Neural cell (in vitro differentiated cells): ENCODE measurements at regions not wholly inside any gene's neighbourhood (a gene's known extent, or its start where the extent isn't known, plus 50 kb on each side); places are given as distances from the start of the nearest gene placed in this dataset.

ENCODE experiments used
- H2AFZ ChIP-seq: fragments of 200-600, 300-800 bp; sonication (generic), shearing (Covaris generic); 2 replicates; pipeline ENCODE4 v1.6.0; 2014; ENCODE audit warnings: low read depth, mild to moderate bottlenecking, antibody characterized with exemption, low read length, moderate library complexity
- H3F3A ChIP-seq: fragments of 200-600 bp; shearing (Covaris generic); 2 replicates; pipeline ENCODE4 v1.6.1; 2016; ENCODE audit warnings: mild to moderate bottlenecking, moderate library complexity, mixed read lengths, antibody characterized with exemption, low read length; ENCODE audit not compliant: insufficient read depth, poor library complexity, severe bottlenecking
- H3K27ac ChIP-seq: fragments of 200-600, 300-800 bp; sonication (generic), shearing (Covaris generic); 2 replicates; pipeline ENCODE4 v1.5.1; 2014; ENCODE audit warnings: mild to moderate bottlenecking, low read length, moderate library complexity
- H3K27me3 ChIP-seq: fragments of 300-800, 200-600 bp; sonication (generic), shearing (Covaris generic); 2 replicates; pipeline ENCODE4 v1.6.0; 2014; ENCODE audit warnings: mild to moderate bottlenecking, low read depth, low read length, moderate library complexity; ENCODE audit not compliant: insufficient read depth
- H3K36me3 ChIP-seq: fragments of 300-800, 200-600 bp; sonication (generic), shearing (Covaris generic); 2 replicates; pipeline ENCODE4 v1.5.1; 2014; ENCODE audit warnings: mild to moderate bottlenecking, antibody characterized with exemption, low read length, moderate library complexity; ENCODE audit not compliant: insufficient read depth
- H3K4me2 ChIP-seq: fragments of 300-800, 200-600 bp; sonication (generic), shearing (Covaris generic); 2 replicates; pipeline ENCODE4 v1.6.0; 2014; ENCODE audit warnings: mild to moderate bottlenecking, low read length
- H3K4me3 ChIP-seq: fragments of 300-800, 200-600 bp; sonication (generic), shearing (Covaris generic); 2 replicates; pipeline ENCODE4 v1.5.1; 2014; ENCODE audit warnings: mild to moderate bottlenecking, low read length, moderate library complexity
- H3K79me2 ChIP-seq: fragments of 200-600 bp; shearing (Covaris generic); replicated peaks from 2 replicates; pipeline ENCODE4 v1.6.0; 2014; ENCODE audit warnings: mild to moderate bottlenecking, low read length, moderate library complexity; ENCODE audit not compliant: insufficient read depth
- H3K9ac ChIP-seq: fragments of 300-800, 200-600 bp; sonication (generic), shearing (Covaris generic); 2 replicates; pipeline ENCODE4 v1.6.1; 2016; ENCODE audit warnings: mild to moderate bottlenecking, low read length, mixed read lengths
- H3K9me2 ChIP-seq: fragments of 200-600 bp; shearing (Covaris generic); 2 replicates; pipeline ENCODE4 v1.6.1; 2016; ENCODE audit warnings: mild to moderate bottlenecking, low read length, mixed read lengths; ENCODE audit not compliant: insufficient read depth
- H3K9me3 ChIP-seq: fragments of 200-600, 300-800 bp; sonication (generic), shearing (Covaris generic); 2 replicates; pipeline ENCODE4 v1.6.1; 2016; ENCODE audit warnings: mild to moderate bottlenecking, mixed run types, low read length, moderate library complexity, mixed read lengths
- H4K20me1 ChIP-seq: fragments of 200-600 bp; shearing (Covaris generic); 2 replicates; pipeline ENCODE4 v1.6.1; 2016; ENCODE audit warnings: mild to moderate bottlenecking, mixed run types; ENCODE audit not compliant: insufficient read depth
- CTCF ChIP-seq: fragments of 450-650 bp; IDR thresholded peaks from 2 replicates; pipeline ENCODE4 v1.5.1; 2014; ENCODE audit warnings: antibody characterized with exemption, mild to moderate bottlenecking, moderate library complexity; ENCODE audit not compliant: poor library complexity, severe bottlenecking
- EP300 ChIP-seq: fragments of 450-650 bp; conservative IDR thresholded peaks from 2 replicates; pipeline ENCODE4 v1.6.1; 2014; ENCODE audit warnings: antibody characterized with exemption, mild to moderate bottlenecking, moderate library complexity; ENCODE audit not compliant: poor library complexity, severe bottlenecking
- EZH2 ChIP-seq: fragments of 200-600, 300-800 bp; shearing (Covaris generic), sonication (generic); IDR thresholded peaks from 2 replicates; pipeline ENCODE4 v1.6.1; 2014; ENCODE audit warnings: antibody characterized with exemption, low read length, borderline replicate concordance, mild to moderate bottlenecking; ENCODE audit not compliant: insufficient read depth, poor library complexity, severe bottlenecking
- MXI1 ChIP-seq: fragments of 450-650 bp; conservative IDR thresholded peaks from 2 replicates; pipeline ENCODE4 v1.6.1; 2014; ENCODE audit warnings: antibody characterized with exemption, mild to moderate bottlenecking; ENCODE audit not compliant: poor library complexity, severe bottlenecking
- POLR2AphosphoS5 ChIP-seq: IDR thresholded peaks from 2 replicates; pipeline ENCODE4 v1.6.1; 2012
- RAD21 ChIP-seq: fragments of 450-650 bp; conservative IDR thresholded peaks from 2 replicates; pipeline ENCODE4 v1.6.1; 2014; ENCODE audit warnings: antibody characterized with exemption, mild to moderate bottlenecking, moderate library complexity
- REST ChIP-seq: IDR thresholded peaks from 2 replicates; pipeline ENCODE4 v1.6.1; 2012; ENCODE audit warnings: borderline replicate concordance
- SMC3 ChIP-seq: fragments of 450-650 bp; conservative IDR thresholded peaks from 2 replicates; pipeline ENCODE4 v1.6.1; 2014; ENCODE audit warnings: antibody characterized with exemption, mild to moderate bottlenecking, moderate library complexity; ENCODE audit not compliant: poor library complexity
- TAF1 ChIP-seq: IDR thresholded peaks from 2 replicates; pipeline ENCODE4 v1.6.1; 2012; ENCODE audit warnings: low read depth

- Histone ChIP-seq H3F3A (no peaks in the 10 kb centered on the region), H2AFZ (no peak overlapping the region), H3K9me2 (no peaks in the 10 kb centered on the region), H3K4me3 (no peak overlapping the region), H4K20me1 (no peaks in the 10 kb centered on the region), H3K4me2 (no peak overlapping the region), H3K27ac (no peak overlapping the region), H3K36me3 (no peaks in the 10 kb centered on the region), H3K9me3 (no peaks in the 10 kb centered on the region), H3K9ac (no peak overlapping the region), H3K27me3 (no peaks in the 10 kb centered on the region), H3K79me2 (no peaks in the 10 kb centered on the region)
- TF ChIP-seq EZH2, result no peak
- TF ChIP-seq MXI1, result no peak
- no peak for TF ChIP-seq TAF1
- TF ChIP-seq REST, result no peak
- no peak for TF ChIP-seq CTCF
- TF ChIP-seq POLR2AphosphoS5, result no peak
- TF ChIP-seq SMC3, result no peak
- TF ChIP-seq EP300, result no peak
- no peak for TF ChIP-seq RAD21
These were observed 50.2 kb upstream of the TP53I11 start for GRCh38 chr11:45000918-45001317.

GRCh38 chr11:45001466-45002165, 50.9 kb upstream of the TP53I11 start:
- no peaks in the 10 kb centered on the region for H3K9me2 ChIP-seq
- no peak for TF ChIP-seq POLR2AphosphoS5
- H3K79me2 ChIP-seq, result no peaks in the 10 kb centered on the region

GRCh38 chr11:45005106-45005505, 54.4 kb upstream of the TP53I11 start:
- Histone ChIP-seq H2AFZ (no peak overlapping the region), H3K79me2 (no peaks in the 10 kb centered on the region), H3K36me3 (no peaks in the 10 kb centered on the region), H4K20me1 (no peaks in the 10 kb centered on the region), H3K4me2 (no peak overlapping the region), H3K4me3 (no peak overlapping the region), H3K27me3 (no peaks in the 10 kb centered on the region), H3K9me3 (no peaks in the 10 kb centered on the region), H3K27ac (no peak overlapping the region), H3F3A (no peaks in the 10 kb centered on the region), H3K9me2 (no peaks in the 10 kb centered on the region), H3K9ac (no peak overlapping the region)
- TF ChIP-seq EZH2, result no peak
- no peak for TF ChIP-seq CTCF
- no peak for TF ChIP-seq EP300
- TF ChIP-seq RAD21, result no peak
- no peak for TF ChIP-seq SMC3
- TF ChIP-seq MXI1, result no peak
- TF ChIP-seq POLR2AphosphoS5, result no peak
- TF ChIP-seq REST, result no peak
- no peak for TF ChIP-seq TAF1

More at GRCh38 chr11:45001466-45002165, 50.9 kb upstream of the TP53I11 start:
- Histone ChIP-seq H3K36me3 (no peaks in the 10 kb centered on the region), H3F3A (no peaks in the 10 kb centered on the region), H3K4me3 (no peak overlapping the region), H3K4me2 (no peak overlapping the region), H3K27ac (no peak overlapping the region), H2AFZ (no peak overlapping the region), H3K27me3 (no peaks in the 10 kb centered on the region), H4K20me1 (no peaks in the 10 kb centered on the region), H3K9me3 (no peaks in the 10 kb centered on the region), H3K9ac (no peak overlapping the region)
